GM12891 (cell line): ENCODE measurements at regions not wholly inside any gene's neighbourhood (a gene's known extent, or its start where the extent isn't known, plus 50 kb on each side); places are given as distances from the start of the nearest gene placed in this dataset.

Source experiments
- DNase-seq: peaks from one replicate; pipeline ENCODE4 v3.0.0; 2011; ENCODE audit warnings: low spot score; ENCODE audit not compliant: insufficient read length
- FAIRE-seq: peaks from 2 replicates; lab custom pipeline; 2011; peaks lifted over from hg19 to GRCh38; lab: Jason Lieb, UNC
- PAX5 ChIP-seq: IDR thresholded peaks from 2 replicates; pipeline ENCODE4 v1.6.1; 2011; ENCODE audit warnings: low read length, moderate library complexity, mild to moderate bottlenecking; ENCODE audit not compliant: insufficient read depth, severe bottlenecking
- POLR2A ChIP-seq: IDR thresholded peaks from 2 replicates; pipeline ENCODE4 v1.6.1; 2011; ENCODE audit warnings: low read depth, low read length, control low read depth
- POLR2AphosphoS5 ChIP-seq: IDR thresholded peaks from 2 replicates; pipeline ENCODE4 v1.6.1; 2011; ENCODE audit warnings: low read depth, low read length, control low read depth
- POU2F2 ChIP-seq: IDR thresholded peaks from 2 replicates; pipeline ENCODE4 v1.6.1; 2011; ENCODE audit warnings: low read depth, mild to moderate bottlenecking, control low read depth, low read length, moderate library complexity
- SPI1 ChIP-seq: IDR thresholded peaks from 2 replicates; pipeline ENCODE4 v1.6.1; 2011; ENCODE audit warnings: low read depth, low read length, control low read depth
- TAF1 ChIP-seq: IDR thresholded peaks from 2 replicates; pipeline ENCODE4 v1.6.1; 2011; ENCODE audit warnings: low read depth, low read length, control low read depth

- TF ChIP-seq POLR2A (no peak), SPI1 (no peak), POU2F2 (no peak), POLR2AphosphoS5 (no peak), TAF1 (no peak), PAX5 (no peak)
- FAIRE-seq: no peak
- DNase-seq: no peak
These were observed 96.2 kb upstream of the INSIG1 start for GRCh38 chr7:155201325-155202087.

DNA sequence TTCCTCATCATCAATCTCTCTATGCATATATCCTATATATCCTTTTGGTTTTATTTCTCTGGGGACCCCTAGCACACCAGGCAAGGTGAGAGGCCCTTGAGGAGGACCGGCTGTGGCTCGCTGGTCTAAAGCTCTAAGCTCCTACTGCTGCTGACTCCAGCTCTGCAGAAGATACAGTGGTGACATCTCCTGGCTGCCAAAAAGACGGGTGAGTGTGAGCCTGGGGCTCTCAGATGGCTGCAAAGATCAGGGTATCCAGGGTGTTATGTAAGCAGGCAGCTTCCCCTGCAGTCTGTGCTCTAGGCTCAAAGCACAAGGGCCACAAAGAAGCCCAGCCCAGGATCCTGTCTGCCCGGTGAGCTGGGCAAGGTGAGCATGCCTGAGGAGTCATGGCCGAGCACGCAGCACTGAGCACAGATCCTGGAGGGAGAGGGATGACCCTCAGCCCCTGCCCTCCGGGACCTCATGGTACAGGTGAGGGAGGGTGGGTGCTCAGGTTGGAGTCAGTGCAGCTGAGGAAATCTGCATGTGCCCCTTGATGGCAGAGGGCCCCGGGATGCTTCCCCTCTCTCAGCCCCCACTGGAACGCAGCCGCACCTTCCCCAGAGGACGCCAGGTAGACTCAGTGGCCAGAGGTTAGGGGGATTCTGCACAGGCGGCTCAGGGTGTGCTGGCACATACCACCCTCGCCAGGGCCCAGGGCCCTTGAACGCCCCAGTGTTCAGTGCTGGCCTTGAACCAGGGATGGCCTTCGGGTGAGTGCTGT, 95.4 kb upstream of the INSIG1 start:
- DNase-seq: no peak
- FAIRE-seq: no peak
- TF ChIP-seq SPI1 (no peak), TAF1 (no peak), POLR2A (no peak), POLR2AphosphoS5 (no peak), PAX5 (no peak), POU2F2 (no peak)

DNA sequence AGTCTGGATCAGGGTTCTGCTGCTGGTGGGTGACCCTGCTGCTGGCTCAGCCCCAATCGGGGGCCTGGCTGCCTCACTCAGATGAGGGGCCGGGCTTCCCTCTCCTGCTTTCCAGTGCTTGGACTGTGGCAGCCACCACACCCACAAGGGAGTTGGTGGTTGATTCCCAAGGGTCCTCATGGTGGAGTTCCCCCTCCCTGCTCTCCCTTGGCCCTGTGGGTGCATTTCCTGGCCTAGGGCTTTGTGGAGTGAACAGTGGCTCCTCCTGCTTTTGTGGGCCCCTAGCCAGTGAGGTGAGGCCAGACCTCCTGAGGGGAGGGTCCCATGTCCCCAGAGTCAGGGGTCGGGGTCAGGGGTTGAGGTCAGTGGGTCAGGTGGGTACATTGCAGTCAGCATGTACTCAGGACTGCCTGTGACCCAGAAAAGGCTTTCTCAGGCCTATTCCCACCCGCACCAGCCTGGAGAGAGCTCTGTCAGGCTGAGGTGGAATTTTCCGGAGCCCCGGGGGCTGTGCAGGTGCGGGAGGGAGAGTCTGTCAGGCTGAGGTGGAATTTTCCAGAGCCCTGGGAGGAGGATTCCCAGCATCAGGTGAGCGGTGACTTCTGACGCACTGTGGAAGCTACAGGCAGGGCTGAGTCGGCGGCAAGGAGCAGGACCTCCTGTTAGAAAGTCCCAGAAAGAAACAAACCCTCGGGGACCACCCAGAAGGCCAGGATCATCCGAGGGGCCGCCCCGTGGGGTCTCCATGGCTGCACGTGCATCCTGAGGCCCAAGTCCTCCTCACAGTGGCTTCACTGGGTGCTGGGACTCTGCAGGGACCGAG, 94.4 kb upstream of the INSIG1 start:
- TF ChIP-seq POU2F2: no peak
- no peak for TF ChIP-seq SPI1
- TF ChIP-seq PAX5: no peak
- TF ChIP-seq POLR2A: no peak
- no peak for TF ChIP-seq TAF1
- TF ChIP-seq POLR2AphosphoS5: no peak
- FAIRE-seq: no peak
- DNase-seq: no peak

- no peak for TF ChIP-seq TAF1
- no peak for TF ChIP-seq POU2F2
- TF ChIP-seq PAX5: no peak
- TF ChIP-seq SPI1: no peak
- no peak for TF ChIP-seq POLR2AphosphoS5
- no peak for TF ChIP-seq POLR2A
- FAIRE-seq: no peak
- no peak for DNase-seq
These were observed 93.6 kb upstream of the INSIG1 start for GRCh38 chr7:155203882-155204691.

DNA sequence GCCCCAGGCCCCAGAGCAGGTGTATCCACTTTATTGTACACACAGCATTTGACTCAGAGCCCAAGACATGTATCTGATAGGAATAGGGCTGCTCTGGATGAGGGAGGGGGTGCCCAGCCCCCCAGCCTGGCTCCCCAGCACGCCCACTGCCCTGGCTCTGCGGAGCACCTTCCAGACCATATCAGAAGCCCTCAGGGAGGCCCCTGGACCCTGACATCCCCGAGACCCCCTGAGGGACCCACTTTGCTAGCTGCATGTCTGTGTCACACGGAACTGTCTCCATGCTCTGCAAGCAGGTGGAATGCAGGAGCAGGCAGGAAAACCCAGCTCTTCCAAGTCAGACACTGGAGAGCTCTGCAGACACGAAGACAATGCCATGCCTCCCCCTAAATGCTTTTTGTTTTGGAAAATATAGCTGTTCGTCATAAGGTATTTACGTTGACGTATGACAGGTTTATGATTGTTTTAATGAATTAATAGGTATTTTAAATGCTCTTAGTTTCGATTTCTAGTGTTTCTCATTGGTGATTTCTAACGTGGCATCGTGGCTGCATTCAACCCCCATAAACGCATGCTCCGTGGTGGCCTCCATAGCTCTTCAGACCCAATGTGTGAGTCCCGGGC, 92.8 kb upstream of the INSIG1 start:
- no peak for DNase-seq
- TF ChIP-seq POLR2AphosphoS5 (no peak), TAF1 (no peak), POU2F2 (no peak), SPI1 (no peak), POLR2A (no peak), PAX5 (no peak)
- FAIRE-seq: no peak

DNA sequence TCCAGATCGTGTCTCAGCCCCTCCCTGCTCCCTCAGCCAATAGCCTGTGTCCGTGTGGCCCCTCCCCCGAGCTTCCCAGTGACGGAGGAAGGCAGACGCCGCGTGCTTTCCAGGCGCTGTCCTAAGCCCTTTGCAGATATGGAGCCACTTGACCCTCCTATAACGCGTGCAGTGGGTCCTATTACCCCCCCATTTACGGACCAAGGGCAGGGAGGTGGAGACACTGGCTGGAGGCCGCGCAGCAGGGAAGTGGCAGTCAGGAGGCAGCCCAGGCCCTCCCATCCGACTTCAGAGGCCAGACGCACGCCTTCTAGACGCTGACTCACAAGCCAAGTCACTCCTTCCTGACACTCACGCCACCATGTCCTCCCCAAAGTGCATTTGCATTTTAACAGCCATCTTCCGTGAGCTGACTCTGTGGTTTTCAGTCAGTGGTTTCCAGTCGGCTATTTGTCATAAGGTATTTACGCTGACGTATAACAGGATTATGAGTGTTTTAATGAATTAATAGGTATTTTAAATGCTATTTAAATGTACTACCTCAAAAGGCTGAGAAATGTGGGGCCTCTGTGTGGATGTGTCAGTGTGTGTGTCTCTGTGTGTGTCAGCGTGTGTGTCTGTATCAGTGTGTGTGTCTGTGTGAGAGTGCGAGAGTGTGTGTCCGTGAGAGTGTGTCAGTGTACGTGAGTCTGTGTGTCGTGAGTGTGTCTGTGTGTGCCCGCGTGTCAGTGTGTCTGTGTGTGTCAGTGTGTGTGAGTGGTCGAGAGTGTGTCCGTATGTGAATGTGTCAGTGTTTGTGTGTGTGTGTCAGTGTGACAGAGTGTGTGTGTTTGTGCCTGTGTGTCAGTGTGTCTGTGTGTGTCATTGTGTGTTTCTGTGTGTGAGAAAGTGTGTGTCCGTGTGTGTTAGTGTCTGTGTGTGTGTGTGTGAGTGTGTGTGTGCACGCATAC, 92.0 kb upstream of the INSIG1 start:
- FAIRE-seq: peak; percentile 93
- TF ChIP-seq PAX5 (peak; percentile 50), POLR2AphosphoS5 (peak; percentile 89), SPI1 (peak; percentile 62; the same call in 1 of the 2 replicates), POU2F2 (peak; percentile 99), POLR2A (peak; percentile 78), TAF1 (peak; percentile 73)
- peak; percentile 90 for DNase-seq

DNA sequence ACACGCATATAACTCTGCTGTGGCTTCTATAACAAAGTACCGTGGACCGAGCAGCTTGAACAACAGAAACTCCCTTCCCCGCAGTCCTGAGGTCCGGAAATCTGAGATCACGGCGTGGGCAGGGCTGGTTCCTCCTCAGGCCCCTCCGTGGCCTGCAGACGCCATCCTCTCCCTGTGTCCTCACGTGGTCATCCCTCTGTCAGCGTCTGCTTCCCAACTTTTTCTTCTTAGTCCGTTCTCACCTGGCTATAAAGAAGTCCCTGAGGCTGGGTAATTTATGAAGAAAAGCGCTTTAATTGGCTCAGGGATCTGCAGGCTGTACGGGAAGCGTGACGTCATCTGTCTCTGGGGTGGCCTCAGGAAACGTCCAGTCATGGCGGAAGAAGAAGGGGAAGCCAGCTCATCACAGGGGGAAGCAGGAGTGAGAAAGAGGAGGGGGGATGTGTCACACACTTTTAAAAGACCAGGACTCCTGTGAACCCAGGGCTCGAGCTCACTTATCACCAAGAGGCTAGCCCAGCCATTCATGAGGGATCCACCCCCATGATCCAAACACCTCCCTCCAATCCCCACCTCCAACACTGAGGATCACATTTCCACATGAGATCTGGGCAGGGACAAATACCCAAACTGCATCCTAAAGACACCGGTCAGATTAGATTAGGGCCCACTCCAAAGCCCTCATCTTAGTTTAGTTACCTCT, 91.2 kb upstream of the INSIG1 start:
- FAIRE-seq: no peak
- TF ChIP-seq POLR2A (no peak), PAX5 (no peak), SPI1 (peak; percentile 76), TAF1 (no peak), POLR2AphosphoS5 (no peak), POU2F2 (no peak)
- DNase-seq: peak; percentile 56
